ENCODE measurements at regions not wholly inside any gene's neighbourhood (a gene's known extent, or its start where the extent isn't known, plus 50 kb on each side); places are given as distances from the start of the nearest gene placed in this dataset.

- H3K27ac ChIP-seq = no peak overlapping the region
- TF ChIP-seq, protein P1, sequence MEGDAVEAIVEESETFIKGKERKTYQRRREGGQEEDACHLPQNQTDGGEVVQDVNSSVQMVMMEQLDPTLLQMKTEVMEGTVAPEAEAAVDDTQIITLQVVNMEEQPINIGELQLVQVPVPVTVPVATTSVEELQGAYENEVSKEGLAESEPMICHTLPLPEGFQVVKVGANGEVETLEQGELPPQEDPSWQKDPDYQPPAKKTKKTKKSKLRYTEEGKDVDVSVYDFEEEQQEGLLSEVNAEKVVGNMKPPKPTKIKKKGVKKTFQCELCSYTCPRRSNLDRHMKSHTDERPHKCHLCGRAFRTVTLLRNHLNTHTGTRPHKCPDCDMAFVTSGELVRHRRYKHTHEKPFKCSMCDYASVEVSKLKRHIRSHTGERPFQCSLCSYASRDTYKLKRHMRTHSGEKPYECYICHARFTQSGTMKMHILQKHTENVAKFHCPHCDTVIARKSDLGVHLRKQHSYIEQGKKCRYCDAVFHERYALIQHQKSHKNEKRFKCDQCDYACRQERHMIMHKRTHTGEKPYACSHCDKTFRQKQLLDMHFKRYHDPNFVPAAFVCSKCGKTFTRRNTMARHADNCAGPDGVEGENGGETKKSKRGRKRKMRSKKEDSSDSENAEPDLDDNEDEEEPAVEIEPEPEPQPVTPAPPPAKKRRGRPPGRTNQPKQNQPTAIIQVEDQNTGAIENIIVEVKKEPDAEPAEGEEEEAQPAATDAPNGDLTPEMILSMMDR (IDR thresholded peaks at IDR 0.05) = no peak
- H3K9me3 ChIP-seq (ENCODE audit: control insufficient read depth, low read length) = no peaks in the 10 kb centered on the region
- no peaks in the 10 kb centered on the region for H3K36me3 ChIP-seq (ENCODE audit: control insufficient read depth, insufficient read depth, low read length)
- no peaks in the 10 kb centered on the region for H3K79me2 ChIP-seq
- no peak overlapping the region for H3K4me3 ChIP-seq (ENCODE audit: low read depth, low read length)
- H3K4me2 ChIP-seq (ENCODE audit: low read length) = no peak overlapping the region
- H2AFZ ChIP-seq = no peak overlapping the region
- H3K9ac ChIP-seq = no peak overlapping the region
- H3K27me3 ChIP-seq (ENCODE audit: control insufficient read depth, insufficient read depth, low read length) = no peaks in the 10 kb centered on the region
- no peaks in the 10 kb centered on the region for H3K4me1 ChIP-seq
Observed at GRCh38 chr16:74083541-74083940, 213.1 kb upstream of the PSMD7 start.

- Histone ChIP-seq H2AFZ (no peak overlapping the region), H3K79me2 (no peaks in the 10 kb centered on the region), H3K9me3 (ENCODE audit: control insufficient read depth, low read length) (no peaks in the 10 kb centered on the region), H3K4me3 (ENCODE audit: low read depth, low read length) (no peak overlapping the region), H3K4me2 (ENCODE audit: low read length) (no peak overlapping the region), H3K36me3 (ENCODE audit: control insufficient read depth, insufficient read depth, low read length) (no peaks in the 10 kb centered on the region), H3K27me3 (ENCODE audit: control insufficient read depth, insufficient read depth, low read length) (no peaks in the 10 kb centered on the region), H3K27ac (no peak overlapping the region), H3K9ac (no peak overlapping the region), H3K4me1 (no peaks in the 10 kb centered on the region)
- TF ChIP-seq, protein P1 (IDR thresholded peaks at IDR 0.05) = no peak
Observed at GRCh38 chr16:74080311-74080710, 216.3 kb upstream of the PSMD7 start.

- Histone ChIP-seq H3K79me2 (no peaks in the 10 kb centered on the region), H3K9me3 (ENCODE audit: control insufficient read depth, low read length) (no peaks in the 10 kb centered on the region), H3K4me2 (ENCODE audit: low read length) (no peak overlapping the region), H3K27me3 (ENCODE audit: control insufficient read depth, insufficient read depth, low read length) (no peaks in the 10 kb centered on the region), H3K9ac (no peak overlapping the region), H3K4me3 (ENCODE audit: low read depth, low read length) (no peak overlapping the region), H2AFZ (no peak overlapping the region), H3K36me3 (ENCODE audit: control insufficient read depth, insufficient read depth, low read length) (no peaks in the 10 kb centered on the region), H3K4me1 (no peaks in the 10 kb centered on the region), H3K27ac (no peak overlapping the region)
- TF ChIP-seq, protein P1 (IDR thresholded peaks at IDR 0.05) = no peak
Observed at GRCh38 chr16:74079232-74079586, 217.4 kb upstream of the PSMD7 start.

DNA sequence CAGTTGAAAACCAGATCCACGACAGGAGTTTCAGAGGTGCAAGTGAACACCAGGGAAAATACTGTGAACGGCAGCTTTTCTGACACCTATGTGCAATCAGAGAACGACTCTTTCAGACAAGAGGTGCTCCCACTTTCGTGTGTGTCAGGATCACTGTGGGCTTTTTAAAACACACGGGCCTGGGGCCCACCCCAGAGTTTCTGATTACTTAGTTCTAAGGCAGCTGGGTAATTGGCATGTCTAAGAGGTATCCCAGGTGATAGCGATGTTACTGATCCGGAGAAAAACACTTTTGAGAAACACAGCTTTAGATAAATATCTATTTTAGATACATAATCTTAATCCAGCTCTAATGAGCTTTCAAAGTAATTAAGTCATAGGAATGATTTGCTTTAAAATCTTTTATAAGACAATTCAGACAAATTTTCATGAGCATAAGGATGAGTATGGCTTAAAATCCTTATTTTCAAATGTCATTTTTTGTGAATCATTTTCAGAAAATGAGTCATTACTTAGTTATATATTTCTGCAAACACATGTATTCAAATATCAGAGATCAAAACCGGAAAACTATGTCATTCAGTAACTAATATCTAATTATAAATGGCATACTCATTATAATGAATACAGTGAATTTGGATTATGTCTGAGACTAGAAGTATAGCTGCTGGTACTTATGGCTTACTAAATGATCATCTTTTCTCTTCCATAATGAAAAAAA lies 217.9 kb upstream of the PSMD7 start:
- H3K79me2 ChIP-seq = no peaks in the 10 kb centered on the region
- no peak overlapping the region for H3K4me3 ChIP-seq (ENCODE audit: low read depth, low read length)
- TF ChIP-seq, protein P1 (IDR thresholded peaks at IDR 0.05) = no peak
- no peak overlapping the region for H3K9ac ChIP-seq
- no peak overlapping the region for H2AFZ ChIP-seq
- no peak overlapping the region for H3K4me2 ChIP-seq (ENCODE audit: low read length)
- H3K36me3 ChIP-seq (ENCODE audit: control insufficient read depth, insufficient read depth, low read length) = no peaks in the 10 kb centered on the region
- no peaks in the 10 kb centered on the region for H3K9me3 ChIP-seq (ENCODE audit: control insufficient read depth, low read length)
- H3K27ac ChIP-seq = no peak overlapping the region
- no peaks in the 10 kb centered on the region for H3K27me3 ChIP-seq (ENCODE audit: control insufficient read depth, insufficient read depth, low read length)
- H3K4me1 ChIP-seq = no peaks in the 10 kb centered on the region

DNA sequence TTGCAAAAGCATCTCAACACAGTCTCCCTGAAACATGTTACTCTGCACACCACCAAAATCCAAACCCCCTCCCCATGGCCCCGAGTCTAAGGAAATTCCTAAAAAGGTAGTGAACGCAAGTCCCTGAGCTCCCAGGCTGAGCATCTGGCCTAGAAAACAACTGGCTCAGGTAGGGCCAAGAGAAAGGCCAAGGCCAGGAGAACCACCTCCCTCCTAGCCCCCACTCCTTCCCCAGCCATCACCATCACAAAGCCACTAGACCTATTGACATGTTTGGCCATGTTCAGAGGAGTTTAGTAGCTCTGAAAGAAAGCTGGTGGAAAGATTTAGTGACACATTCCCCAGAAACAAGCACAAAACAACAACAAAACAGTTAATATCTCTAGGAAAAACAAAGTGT lies 220.0 kb upstream of the PSMD7 start:
- no peaks in the 10 kb centered on the region for H3K27me3 ChIP-seq (ENCODE audit: control insufficient read depth, insufficient read depth, low read length)
- TF ChIP-seq, protein P1 (IDR thresholded peaks at IDR 0.05) = no peak

More for the DNA sequence above, 220.0 kb upstream of the PSMD7 start:
- H3K27ac ChIP-seq = no peak overlapping the region
- H3K4me1 ChIP-seq = no peaks in the 10 kb centered on the region
- H3K9me3 ChIP-seq (ENCODE audit: control insufficient read depth, low read length) = no peaks in the 10 kb centered on the region
- H3K9ac ChIP-seq = no peak overlapping the region
- no peak overlapping the region for H3K4me3 ChIP-seq (ENCODE audit: low read depth, low read length)
- H3K79me2 ChIP-seq = no peaks in the 10 kb centered on the region
- H3K4me2 ChIP-seq (ENCODE audit: low read length) = no peak overlapping the region
- H3K36me3 ChIP-seq (ENCODE audit: control insufficient read depth, insufficient read depth, low read length) = no peaks in the 10 kb centered on the region
- no peak overlapping the region for H2AFZ ChIP-seq
